ENCODE measurements at regions not wholly inside any gene's neighbourhood (a gene's known extent, or its start where the extent isn't known, plus 50 kb on each side); places are given as distances from the start of the nearest gene placed in this dataset.
"Not testable (repeated sequence)": the region's sequence is repeated elsewhere in the genome, so short reads cannot be mapped to it uniquely, and the experiment has no call there.

DNA sequence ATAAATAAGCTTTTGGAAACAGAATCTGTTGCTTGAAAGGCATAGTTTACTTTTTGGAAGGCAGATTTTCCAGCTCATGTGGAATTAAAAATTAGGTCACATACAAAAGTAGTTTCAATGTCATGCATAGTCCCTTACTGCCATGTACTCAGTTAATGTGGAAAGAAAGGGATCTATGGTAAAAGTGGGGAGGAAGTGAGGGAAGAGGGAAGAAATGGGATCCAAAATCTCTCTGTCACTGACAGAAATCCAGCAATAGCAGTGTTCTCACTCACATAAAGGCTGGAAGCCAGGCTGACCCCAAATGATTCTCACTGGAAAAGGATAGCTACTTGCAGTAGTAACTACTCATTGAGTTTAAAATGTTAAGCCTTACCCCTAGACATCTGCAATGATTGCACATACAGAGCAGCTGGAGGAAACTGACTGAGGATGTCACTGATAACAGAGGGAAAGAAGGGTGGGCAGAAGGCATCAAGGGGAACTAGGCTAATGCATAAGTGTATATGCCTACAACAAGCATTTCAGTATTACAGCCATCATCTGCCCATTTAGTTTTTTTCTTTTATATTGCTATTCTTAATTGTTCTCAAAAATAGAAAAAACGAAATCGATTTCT, 445.6 kb downstream of the FAT4 start:
- DNase-seq, result no peak

DNA sequence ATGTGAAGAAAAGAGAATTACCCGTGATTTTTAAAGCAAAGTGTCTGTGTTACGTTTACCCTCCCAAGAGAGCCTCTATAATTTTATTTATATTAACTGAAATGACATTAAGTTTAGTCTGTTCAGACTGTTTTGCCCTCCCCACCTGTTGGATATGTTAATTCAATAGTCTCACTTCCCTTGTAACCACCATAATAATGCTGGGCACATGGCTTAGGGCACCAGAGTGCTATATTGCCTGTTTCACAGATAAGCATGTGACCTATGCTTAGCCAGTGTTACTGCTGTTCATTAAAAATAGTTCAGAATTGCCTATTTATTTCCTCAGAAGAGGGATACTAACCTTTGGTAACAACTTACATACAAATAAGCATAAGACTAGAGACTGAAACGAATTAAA, 446.2 kb downstream of the FAT4 start:
- DNase-seq, result no peak

DNA sequence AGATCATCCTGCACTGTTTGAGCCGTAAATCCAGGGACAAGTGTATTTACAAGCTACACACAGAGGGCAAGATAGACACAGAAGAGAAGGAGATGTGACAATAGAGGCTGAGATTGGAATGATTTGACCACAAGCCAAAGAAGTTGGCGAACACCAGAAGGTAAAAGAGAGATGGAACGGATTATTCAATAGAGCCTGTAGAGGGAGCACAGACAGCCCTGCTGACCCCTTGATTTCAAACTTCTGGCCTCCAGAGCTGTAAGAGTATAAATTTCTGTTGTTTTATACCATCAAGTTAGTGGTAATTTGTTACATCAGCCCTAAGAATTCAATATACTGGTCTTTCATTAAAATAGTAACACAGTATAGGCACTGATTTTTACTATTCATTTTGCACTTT, 447.8 kb downstream of the FAT4 start:
- no peak for DNase-seq

GRCh38 chr4:125765941-125766340, 451.2 kb downstream of the FAT4 start:
- no peak for DNase-seq

GRCh38 chr4:125770814-125771398, 456.2 kb downstream of the FAT4 start:
- no peak for DNase-seq

DNA sequence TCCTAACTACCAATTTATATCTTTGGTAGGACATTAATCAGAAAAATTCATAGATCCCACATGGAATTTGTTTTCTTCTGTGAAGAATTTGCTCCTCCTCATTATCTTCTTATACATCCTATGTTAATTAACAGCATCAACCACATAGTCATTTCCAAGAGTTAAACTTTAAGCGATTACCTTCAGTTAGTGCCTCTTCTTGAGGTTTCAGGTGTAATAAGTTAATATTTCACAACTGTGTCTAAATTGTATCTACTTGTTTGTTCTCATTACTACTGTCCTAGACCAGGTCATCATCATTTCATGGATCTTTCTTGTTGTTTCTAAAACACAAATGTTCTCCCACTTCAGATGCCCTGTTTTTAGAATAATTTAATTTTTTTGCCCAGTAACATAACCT, 457.9 kb downstream of the FAT4 start:
- no peak for DNase-seq

- DNase-seq, result no peak
These were observed 458.7 kb downstream of the FAT4 start for GRCh38 chr4:125773502-125773901.

GRCh38 chr4:125773931-125774330, 459.2 kb downstream of the FAT4 start:
- DNase-seq, result no peak

DNA sequence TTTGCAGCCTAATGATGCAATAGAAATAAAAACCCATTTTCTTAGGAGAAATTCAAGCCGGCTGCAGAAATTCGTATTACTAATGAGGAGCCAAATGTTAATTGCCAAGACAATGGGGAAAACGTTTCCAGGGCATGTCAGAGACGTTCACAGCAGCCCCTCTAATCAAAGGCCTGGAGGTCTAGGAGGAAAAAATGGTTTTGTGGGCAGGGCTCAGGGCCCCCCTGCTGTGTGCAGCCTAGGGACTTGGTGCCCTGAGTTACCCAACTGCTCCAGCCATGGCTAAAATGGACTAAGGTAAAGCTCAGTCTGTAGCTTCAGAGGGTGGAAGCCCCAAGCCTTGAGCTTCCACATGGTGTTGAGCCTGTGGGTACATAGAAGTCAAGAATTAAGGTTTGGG, 461.4 kb downstream of the FAT4 start:
- no peak for DNase-seq

- no peak for DNase-seq
These were observed 465.4 kb downstream of the FAT4 start for GRCh38 chr4:125780164-125780563.

GRCh38 chr4:125780747-125781146, 466.0 kb downstream of the FAT4 start:
- DNase-seq, result no peak

DNA sequence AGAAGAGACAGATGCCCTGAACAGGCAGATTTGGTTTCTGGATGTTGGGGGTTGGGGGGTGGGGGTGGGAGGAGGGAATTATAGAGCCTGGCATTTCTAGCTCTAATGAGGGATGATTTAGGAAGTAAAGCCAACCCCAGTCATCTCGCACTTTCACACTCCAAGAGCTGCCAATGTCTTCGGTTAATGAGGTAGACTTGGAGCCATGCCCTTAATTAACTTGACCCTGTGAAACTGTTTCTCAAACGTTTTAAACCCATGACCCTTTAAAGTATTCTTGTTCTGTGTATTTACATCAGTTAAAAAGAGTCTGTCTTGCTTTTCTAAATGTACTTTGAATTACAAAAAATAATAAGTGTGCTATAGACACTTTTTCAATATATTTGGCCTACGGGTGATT, 466.9 kb downstream of the FAT4 start:
- DNase-seq, result no peak

DNA sequence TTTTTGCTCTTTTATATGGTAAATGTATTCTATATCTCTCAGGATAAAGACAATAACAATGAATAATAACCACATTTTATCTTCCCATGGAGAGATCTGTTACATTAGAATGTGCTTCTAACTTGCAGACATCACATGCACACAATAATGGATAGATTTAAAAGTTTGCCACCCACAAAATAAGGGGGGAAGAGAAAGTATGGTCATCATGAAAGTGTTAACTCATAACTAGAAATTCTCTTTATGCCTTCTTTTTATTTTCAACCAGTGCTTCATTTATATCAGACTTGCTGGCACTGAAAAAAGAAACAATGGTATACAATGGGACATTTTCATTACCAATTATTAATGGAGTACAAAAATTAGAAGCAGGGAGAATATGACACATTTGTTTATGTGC, 470.0 kb downstream of the FAT4 start:
- DNase-seq, result no peak

DNA sequence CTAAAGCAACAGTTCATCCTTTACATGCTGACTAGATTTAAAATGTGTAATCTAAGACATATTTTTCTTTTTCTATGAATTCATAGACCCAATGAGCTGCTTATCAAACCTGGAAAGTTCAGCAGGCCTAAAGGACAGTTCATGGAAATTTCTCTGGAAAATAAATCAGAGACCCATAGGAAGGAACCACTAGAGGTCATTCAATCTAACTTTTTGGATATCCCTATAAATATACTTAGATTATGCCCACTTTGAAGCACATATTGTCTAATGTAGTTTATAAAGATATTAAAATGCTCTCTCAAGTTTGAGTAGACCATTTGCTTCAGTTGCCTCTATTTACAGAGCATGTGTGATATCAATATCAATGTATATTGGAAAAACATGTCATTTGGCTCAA, 473.0 kb downstream of the FAT4 start:
- no peak for DNase-seq

GRCh38 chr4:125789023-125789422, 474.3 kb downstream of the FAT4 start:
- no peak for DNase-seq

GRCh38 chr4:125791896-125792295, 477.1 kb downstream of the FAT4 start:
- no peak for DNase-seq

DNA sequence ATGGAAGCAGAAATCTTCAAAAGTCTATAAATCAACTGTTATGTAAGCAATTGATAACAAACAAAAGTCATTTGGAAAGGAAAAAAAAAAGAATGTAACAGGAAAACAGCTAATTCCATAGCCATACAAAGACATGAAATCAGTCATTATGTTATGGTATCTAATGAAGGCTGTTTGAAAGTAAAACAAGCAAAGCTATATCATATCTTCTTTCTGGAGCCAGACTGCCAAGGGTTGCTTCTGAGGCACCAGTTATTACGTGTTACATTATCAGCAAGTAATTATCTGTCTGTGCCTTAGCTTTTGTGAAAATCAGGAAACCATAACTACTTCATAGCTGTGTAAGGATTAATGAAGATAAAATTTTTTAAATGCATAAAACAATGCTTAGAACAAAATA, 480.2 kb downstream of the FAT4 start:
- DNase-seq, result no peak

GRCh38 chr4:125796138-125796537, 481.4 kb downstream of the FAT4 start:
- DNase-seq, result peak; percentile 0

DNA sequence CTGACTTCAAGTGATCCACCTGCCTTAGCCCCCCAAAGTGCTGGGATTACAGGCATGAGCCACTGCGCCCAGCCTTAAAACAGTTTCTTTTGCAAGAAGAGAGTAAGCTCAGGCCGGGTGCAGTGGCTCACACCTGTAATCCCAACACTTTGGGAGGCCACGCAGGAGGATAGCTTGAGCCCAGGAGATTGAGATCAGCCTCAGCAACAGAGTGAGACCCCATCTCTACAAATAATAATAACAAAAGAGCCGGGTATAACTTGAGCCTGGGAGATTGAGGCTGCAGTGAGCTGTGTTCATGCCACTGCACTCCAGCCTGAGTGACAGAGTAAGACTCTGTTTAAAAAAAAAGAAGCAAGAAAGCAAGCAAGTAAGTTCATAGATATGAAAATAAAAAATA, 482.9 kb downstream of the FAT4 start:
- not testable (repeated sequence) for DNase-seq

DNA sequence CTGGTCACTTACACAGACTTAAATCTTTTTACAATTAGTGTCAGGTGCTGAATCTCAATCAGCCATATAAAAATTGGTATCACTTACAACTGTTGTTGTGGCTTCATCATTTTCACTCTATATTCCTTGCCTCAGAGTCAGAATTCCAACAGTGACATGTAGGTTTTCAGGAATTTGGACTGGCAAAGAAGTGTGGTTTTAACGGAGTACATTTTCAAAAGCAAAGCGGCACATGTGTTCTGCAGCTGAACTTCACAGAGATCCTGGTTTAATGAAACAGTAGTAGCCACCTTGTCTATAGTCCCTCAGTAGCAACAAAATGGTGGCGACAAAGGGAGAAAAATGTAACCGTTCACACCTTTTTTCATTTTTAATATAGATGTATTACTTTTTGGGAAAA, 486.6 kb downstream of the FAT4 start:
- DNase-seq, result no peak

DNA sequence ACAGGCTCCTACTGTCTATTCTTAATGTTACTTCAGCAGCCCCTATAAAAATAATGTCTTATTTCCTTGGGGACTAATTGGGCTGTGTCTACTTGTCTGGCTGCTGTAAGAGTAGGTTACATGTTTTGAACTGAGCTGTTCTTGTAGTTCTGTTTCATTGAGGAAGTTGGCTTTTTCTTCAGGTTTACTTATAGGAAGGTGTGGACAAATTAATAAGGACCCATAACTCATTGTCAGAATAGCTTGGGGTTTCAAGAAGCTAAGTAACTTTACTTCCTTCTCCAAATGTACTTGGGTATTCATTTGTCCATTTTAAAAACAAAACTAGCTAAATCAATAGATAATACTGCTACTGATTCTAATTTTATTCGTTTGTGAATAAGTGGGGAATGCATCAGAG, 487.2 kb downstream of the FAT4 start:
- no peak for DNase-seq

DNA sequence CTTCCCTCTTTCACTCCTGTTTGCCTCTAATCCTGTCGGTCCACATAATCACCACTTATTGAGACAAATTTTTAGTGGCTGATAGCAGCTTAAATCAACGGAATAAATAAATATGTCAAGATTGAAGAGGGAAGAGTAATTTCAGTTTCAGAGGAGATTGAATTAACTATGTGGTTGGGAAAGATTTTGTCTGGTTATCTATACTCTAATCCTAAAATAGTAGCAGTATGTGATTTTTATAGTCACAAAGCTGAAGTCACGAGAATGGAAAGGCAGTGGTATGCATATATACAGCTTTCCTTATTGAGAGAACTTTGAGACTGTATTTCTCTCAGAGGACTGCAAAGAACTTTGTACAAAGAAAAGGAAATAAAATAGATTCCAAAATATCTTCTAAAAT, 493.3 kb downstream of the FAT4 start:
- DNase-seq, result no peak

DNA sequence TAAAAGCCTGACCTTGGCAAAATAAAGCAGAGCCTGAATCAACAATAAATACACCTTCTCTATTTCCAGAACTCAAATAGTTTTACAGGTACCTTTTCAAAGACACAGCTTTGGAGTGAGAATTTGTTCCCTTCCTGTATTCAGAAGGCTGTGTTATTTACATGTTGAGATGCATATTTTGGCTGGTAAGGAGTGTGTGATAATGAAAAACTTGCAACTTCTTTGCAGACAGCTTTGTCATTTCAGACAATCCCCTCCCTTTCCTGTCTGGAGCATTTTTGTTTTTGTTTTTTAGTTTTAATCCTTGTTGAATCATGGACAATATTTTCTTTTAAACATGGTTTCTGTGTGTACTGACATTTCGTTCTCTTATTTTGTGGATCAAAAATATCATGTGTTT, 493.8 kb downstream of the FAT4 start:
- DNase-seq, result no peak

DNA sequence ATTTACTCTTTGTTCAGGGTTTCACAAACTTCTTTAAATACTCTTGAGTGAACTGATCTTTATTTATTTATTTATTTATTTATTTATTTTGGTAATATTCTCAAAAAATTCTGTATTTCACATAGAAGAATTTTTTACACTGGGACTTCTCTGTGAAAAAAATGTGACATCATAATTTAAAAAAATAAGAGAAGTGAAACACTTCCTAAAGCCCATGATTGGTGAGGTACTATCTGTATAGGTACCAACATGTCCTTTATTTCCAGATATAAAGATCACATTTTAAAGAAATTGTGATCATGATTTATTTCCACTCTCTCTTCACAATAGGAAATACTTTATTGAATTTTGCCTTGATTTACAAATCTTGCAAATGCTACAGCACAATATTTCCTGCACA, 497.1 kb downstream of the FAT4 start:
- DNase-seq, result no peak
